Neural cell (in vitro differentiated cells): ENCODE measurements at regions not wholly inside any gene's neighbourhood (a gene's known extent, or its start where the extent isn't known, plus 50 kb on each side); places are given as distances from the start of the nearest gene placed in this dataset.
"Not testable (repeated sequence)": the region's sequence is repeated elsewhere in the genome, so short reads cannot be mapped to it uniquely, and the experiment has no call there.

ENCODE experiments used
- H2AFZ ChIP-seq: fragments of 200-600, 300-800 bp; sonication (generic), shearing (Covaris generic); 2 replicates; pipeline ENCODE4 v1.6.0; 2014; ENCODE audit warnings: low read depth, mild to moderate bottlenecking, antibody characterized with exemption, low read length, moderate library complexity
- H3F3A ChIP-seq: fragments of 200-600 bp; shearing (Covaris generic); 2 replicates; pipeline ENCODE4 v1.6.1; 2016; ENCODE audit warnings: mild to moderate bottlenecking, moderate library complexity, mixed read lengths, antibody characterized with exemption, low read length; ENCODE audit not compliant: insufficient read depth, poor library complexity, severe bottlenecking
- H3K27ac ChIP-seq: fragments of 200-600, 300-800 bp; sonication (generic), shearing (Covaris generic); 2 replicates; pipeline ENCODE4 v1.5.1; 2014; ENCODE audit warnings: mild to moderate bottlenecking, low read length, moderate library complexity
- H3K27me3 ChIP-seq: fragments of 300-800, 200-600 bp; sonication (generic), shearing (Covaris generic); 2 replicates; pipeline ENCODE4 v1.6.0; 2014; ENCODE audit warnings: mild to moderate bottlenecking, low read depth, low read length, moderate library complexity; ENCODE audit not compliant: insufficient read depth
- H3K36me3 ChIP-seq: fragments of 300-800, 200-600 bp; sonication (generic), shearing (Covaris generic); 2 replicates; pipeline ENCODE4 v1.5.1; 2014; ENCODE audit warnings: mild to moderate bottlenecking, antibody characterized with exemption, low read length, moderate library complexity; ENCODE audit not compliant: insufficient read depth
- H3K4me2 ChIP-seq: fragments of 300-800, 200-600 bp; sonication (generic), shearing (Covaris generic); 2 replicates; pipeline ENCODE4 v1.6.0; 2014; ENCODE audit warnings: mild to moderate bottlenecking, low read length
- H3K4me3 ChIP-seq: fragments of 300-800, 200-600 bp; sonication (generic), shearing (Covaris generic); 2 replicates; pipeline ENCODE4 v1.5.1; 2014; ENCODE audit warnings: mild to moderate bottlenecking, low read length, moderate library complexity
- H3K79me2 ChIP-seq: fragments of 200-600 bp; shearing (Covaris generic); replicated peaks from 2 replicates; pipeline ENCODE4 v1.6.0; 2014; ENCODE audit warnings: mild to moderate bottlenecking, low read length, moderate library complexity; ENCODE audit not compliant: insufficient read depth
- H3K9ac ChIP-seq: fragments of 300-800, 200-600 bp; sonication (generic), shearing (Covaris generic); 2 replicates; pipeline ENCODE4 v1.6.1; 2016; ENCODE audit warnings: mild to moderate bottlenecking, low read length, mixed read lengths
- H3K9me2 ChIP-seq: fragments of 200-600 bp; shearing (Covaris generic); 2 replicates; pipeline ENCODE4 v1.6.1; 2016; ENCODE audit warnings: mild to moderate bottlenecking, low read length, mixed read lengths; ENCODE audit not compliant: insufficient read depth
- H3K9me3 ChIP-seq: fragments of 200-600, 300-800 bp; sonication (generic), shearing (Covaris generic); 2 replicates; pipeline ENCODE4 v1.6.1; 2016; ENCODE audit warnings: mild to moderate bottlenecking, mixed run types, low read length, moderate library complexity, mixed read lengths
- H4K20me1 ChIP-seq: fragments of 200-600 bp; shearing (Covaris generic); 2 replicates; pipeline ENCODE4 v1.6.1; 2016; ENCODE audit warnings: mild to moderate bottlenecking, mixed run types; ENCODE audit not compliant: insufficient read depth
- EP300 ChIP-seq: fragments of 450-650 bp; conservative IDR thresholded peaks from 2 replicates; pipeline ENCODE4 v1.6.1; 2014; ENCODE audit warnings: antibody characterized with exemption, mild to moderate bottlenecking, moderate library complexity; ENCODE audit not compliant: poor library complexity, severe bottlenecking
- EZH2 ChIP-seq: fragments of 200-600, 300-800 bp; shearing (Covaris generic), sonication (generic); IDR thresholded peaks from 2 replicates; pipeline ENCODE4 v1.6.1; 2014; ENCODE audit warnings: antibody characterized with exemption, low read length, borderline replicate concordance, mild to moderate bottlenecking; ENCODE audit not compliant: insufficient read depth, poor library complexity, severe bottlenecking
- MXI1 ChIP-seq: fragments of 450-650 bp; conservative IDR thresholded peaks from 2 replicates; pipeline ENCODE4 v1.6.1; 2014; ENCODE audit warnings: antibody characterized with exemption, mild to moderate bottlenecking; ENCODE audit not compliant: poor library complexity, severe bottlenecking
- POLR2AphosphoS5 ChIP-seq: IDR thresholded peaks from 2 replicates; pipeline ENCODE4 v1.6.1; 2012
- RAD21 ChIP-seq: fragments of 450-650 bp; conservative IDR thresholded peaks from 2 replicates; pipeline ENCODE4 v1.6.1; 2014; ENCODE audit warnings: antibody characterized with exemption, mild to moderate bottlenecking, moderate library complexity
- SMC3 ChIP-seq: fragments of 450-650 bp; conservative IDR thresholded peaks from 2 replicates; pipeline ENCODE4 v1.6.1; 2014; ENCODE audit warnings: antibody characterized with exemption, mild to moderate bottlenecking, moderate library complexity; ENCODE audit not compliant: poor library complexity
- TAF1 ChIP-seq: IDR thresholded peaks from 2 replicates; pipeline ENCODE4 v1.6.1; 2012; ENCODE audit warnings: low read depth
- TF ChIP-seq, protein P1 (sequence below): IDR thresholded peaks from 2 replicates; pipeline ENCODE4 v1.6.1; 2012; ENCODE audit warnings: borderline replicate concordance
- TF ChIP-seq, protein P2 (sequence below): fragments of 450-650 bp; IDR thresholded peaks from 2 replicates; pipeline ENCODE4 v1.5.1; 2014; ENCODE audit warnings: antibody characterized with exemption, mild to moderate bottlenecking, moderate library complexity; ENCODE audit not compliant: poor library complexity, severe bottlenecking

DNA sequence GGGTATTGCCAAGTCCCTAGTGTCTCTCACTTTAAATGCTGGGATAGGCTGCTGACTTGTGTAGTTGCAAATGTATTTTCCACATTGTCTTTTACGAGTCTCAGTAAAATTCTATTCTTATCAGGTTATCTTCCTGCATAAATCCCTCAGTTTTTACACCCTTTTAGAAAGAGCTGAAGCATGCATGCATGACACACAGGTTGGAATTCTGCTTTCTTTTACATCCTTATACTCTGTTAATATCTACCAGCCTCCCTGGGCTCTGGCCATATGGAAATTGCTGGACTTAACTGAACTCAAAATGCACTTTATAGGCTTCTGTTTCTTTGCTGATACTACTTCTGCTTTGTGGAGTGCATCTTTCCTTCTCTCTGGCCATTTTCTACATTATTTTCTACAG, 477.4 kb downstream of the FRK start:
- Histone ChIP-seq H3K9me2 (no peaks in the 10 kb centered on the region), H3K27me3 (no peaks in the 10 kb centered on the region), H3K9me3 (no peaks in the 10 kb centered on the region), H2AFZ (no peak overlapping the region), H4K20me1 (no peaks in the 10 kb centered on the region), H3F3A (no peaks in the 10 kb centered on the region), H3K4me3 (no peak overlapping the region), H3K79me2 (no peaks in the 10 kb centered on the region), H3K27ac (no peak overlapping the region), H3K9ac (no peak overlapping the region), H3K36me3 (no peaks in the 10 kb centered on the region), H3K4me2 (no peak overlapping the region)
- no peak for TF ChIP-seq MXI1
- TF ChIP-seq RAD21, result no peak
- no peak for TF ChIP-seq EP300
- no peak for TF ChIP-seq SMC3
- TF ChIP-seq, protein P1, sequence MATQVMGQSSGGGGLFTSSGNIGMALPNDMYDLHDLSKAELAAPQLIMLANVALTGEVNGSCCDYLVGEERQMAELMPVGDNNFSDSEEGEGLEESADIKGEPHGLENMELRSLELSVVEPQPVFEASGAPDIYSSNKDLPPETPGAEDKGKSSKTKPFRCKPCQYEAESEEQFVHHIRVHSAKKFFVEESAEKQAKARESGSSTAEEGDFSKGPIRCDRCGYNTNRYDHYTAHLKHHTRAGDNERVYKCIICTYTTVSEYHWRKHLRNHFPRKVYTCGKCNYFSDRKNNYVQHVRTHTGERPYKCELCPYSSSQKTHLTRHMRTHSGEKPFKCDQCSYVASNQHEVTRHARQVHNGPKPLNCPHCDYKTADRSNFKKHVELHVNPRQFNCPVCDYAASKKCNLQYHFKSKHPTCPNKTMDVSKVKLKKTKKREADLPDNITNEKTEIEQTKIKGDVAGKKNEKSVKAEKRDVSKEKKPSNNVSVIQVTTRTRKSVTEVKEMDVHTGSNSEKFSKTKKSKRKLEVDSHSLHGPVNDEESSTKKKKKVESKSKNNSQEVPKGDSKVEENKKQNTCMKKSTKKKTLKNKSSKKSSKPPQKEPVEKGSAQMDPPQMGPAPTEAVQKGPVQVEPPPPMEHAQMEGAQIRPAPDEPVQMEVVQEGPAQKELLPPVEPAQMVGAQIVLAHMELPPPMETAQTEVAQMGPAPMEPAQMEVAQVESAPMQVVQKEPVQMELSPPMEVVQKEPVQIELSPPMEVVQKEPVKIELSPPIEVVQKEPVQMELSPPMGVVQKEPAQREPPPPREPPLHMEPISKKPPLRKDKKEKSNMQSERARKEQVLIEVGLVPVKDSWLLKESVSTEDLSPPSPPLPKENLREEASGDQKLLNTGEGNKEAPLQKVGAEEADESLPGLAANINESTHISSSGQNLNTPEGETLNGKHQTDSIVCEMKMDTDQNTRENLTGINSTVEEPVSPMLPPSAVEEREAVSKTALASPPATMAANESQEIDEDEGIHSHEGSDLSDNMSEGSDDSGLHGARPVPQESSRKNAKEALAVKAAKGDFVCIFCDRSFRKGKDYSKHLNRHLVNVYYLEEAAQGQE, result no peak
- no peak for TF ChIP-seq TAF1
- no peak for TF ChIP-seq EZH2
- TF ChIP-seq, protein P2, sequence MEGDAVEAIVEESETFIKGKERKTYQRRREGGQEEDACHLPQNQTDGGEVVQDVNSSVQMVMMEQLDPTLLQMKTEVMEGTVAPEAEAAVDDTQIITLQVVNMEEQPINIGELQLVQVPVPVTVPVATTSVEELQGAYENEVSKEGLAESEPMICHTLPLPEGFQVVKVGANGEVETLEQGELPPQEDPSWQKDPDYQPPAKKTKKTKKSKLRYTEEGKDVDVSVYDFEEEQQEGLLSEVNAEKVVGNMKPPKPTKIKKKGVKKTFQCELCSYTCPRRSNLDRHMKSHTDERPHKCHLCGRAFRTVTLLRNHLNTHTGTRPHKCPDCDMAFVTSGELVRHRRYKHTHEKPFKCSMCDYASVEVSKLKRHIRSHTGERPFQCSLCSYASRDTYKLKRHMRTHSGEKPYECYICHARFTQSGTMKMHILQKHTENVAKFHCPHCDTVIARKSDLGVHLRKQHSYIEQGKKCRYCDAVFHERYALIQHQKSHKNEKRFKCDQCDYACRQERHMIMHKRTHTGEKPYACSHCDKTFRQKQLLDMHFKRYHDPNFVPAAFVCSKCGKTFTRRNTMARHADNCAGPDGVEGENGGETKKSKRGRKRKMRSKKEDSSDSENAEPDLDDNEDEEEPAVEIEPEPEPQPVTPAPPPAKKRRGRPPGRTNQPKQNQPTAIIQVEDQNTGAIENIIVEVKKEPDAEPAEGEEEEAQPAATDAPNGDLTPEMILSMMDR, result no peak
- no peak for TF ChIP-seq POLR2AphosphoS5

DNA sequence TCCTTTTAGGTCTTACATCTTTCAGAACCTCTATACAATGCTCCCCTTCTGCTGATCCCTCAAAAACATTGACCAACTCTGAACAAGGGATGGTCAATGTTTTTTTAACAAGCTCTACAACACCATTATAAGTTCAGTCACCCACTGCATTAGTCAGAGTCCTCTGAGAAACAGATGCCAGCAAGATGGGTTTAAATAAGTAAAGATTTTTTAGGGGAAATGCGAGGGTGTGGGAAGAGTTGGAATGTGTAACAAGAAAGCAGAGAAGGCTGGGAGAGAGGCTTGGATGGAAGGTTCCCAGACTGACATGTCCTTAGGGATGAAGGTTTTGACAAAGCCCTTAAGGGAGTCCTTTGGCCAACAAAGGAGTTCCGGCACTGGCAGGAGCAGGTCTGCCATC, 478.3 kb downstream of the FRK start:
- Histone ChIP-seq H4K20me1 (no peaks in the 10 kb centered on the region), H3F3A (no peaks in the 10 kb centered on the region), H2AFZ (no peak overlapping the region), H3K9me2 (no peaks in the 10 kb centered on the region), H3K79me2 (no peaks in the 10 kb centered on the region), H3K4me2 (no peak overlapping the region), H3K9me3 (no peaks in the 10 kb centered on the region), H3K9ac (no peak overlapping the region), H3K4me3 (no peak overlapping the region), H3K36me3 (no peaks in the 10 kb centered on the region), H3K27me3 (no peaks in the 10 kb centered on the region), H3K27ac (no peak overlapping the region)
- TF ChIP-seq EZH2 (no peak), TAF1 (no peak), SMC3 (no peak), MXI1 (no peak), RAD21 (no peak), EP300 (no peak), POLR2AphosphoS5 (no peak)
- TF ChIP-seq, protein P1, result no peak
- TF ChIP-seq, protein P2, result no peak

DNA sequence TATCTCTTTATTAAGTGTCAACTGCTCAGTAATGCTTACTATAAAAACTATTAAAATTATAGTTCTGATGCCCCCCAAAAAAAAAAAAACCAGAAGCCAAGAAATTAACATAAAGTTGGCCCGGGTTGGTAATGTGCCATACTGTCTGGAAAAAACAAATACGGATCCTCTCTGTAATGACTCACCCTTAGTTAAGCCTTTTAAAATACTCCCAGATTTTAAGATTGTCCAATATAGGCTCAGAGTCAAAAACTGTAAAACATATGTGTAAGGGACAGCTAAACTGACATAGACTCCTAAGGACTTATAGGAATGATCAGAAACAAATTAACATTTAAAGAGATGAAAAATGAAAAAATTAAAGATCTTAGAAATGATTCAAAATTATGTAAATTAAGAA, 481.1 kb downstream of the FRK start:
- not testable (repeated sequence) for H3K27me3 ChIP-seq, H3K36me3 ChIP-seq, H3K9ac ChIP-seq, H4K20me1 ChIP-seq, H3K27ac ChIP-seq, H3K9me2 ChIP-seq, H3K4me2 ChIP-seq, H3K9me3 ChIP-seq, H3K79me2 ChIP-seq, H3K4me3 ChIP-seq, H2AFZ ChIP-seq, H3F3A ChIP-seq
